ENCODE measurements at regions not wholly inside any gene's neighbourhood (a gene's known extent, or its start where the extent isn't known, plus 50 kb on each side); places are given as distances from the start of the nearest gene placed in this dataset.

- no peak for DNase-seq (ENCODE audit: low read depth, low spot score)
Measured at GRCh38 chr17:72208832-72209231, 88.0 kb downstream of the SOX9 start.

DNA sequence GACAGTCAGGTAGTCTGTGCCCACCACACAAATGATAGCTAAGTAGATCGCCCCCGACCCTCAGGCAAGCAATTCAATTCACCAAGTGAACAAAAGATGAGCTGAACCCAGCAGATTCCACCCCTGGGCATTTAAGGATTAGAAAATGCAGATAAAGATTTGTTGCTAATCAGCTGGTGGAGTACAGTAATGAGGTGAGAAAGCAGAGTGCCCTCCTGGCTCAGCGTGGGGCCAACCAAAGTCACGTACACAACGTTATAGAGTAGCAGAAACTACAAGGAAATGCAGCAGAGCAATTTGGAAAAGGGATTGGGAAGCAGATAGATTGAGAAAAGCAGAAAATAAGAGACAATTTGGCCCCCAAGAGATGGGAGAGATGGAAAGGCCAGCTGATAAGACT, 91.2 kb downstream of the SOX9 start:
- DNase-seq (ENCODE audit: low read depth, low spot score), result no peak

DNA sequence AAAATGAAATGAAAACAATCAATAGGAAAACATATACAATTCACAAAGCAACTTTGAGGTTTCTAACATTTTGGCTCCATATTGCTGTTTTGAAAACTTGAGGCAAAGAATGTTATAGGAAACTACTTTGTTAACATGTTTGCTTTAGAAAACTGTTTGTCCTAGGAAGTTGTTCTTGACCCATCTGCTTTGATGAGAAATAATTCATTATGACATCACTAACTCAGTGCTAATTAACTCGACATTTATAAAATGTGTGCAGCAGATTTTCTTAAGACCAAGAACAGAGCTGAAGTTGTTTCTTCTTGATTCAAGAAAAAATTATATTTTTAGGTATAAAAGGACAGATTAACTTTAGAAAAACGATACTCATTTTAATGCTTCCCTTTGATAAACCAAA, 94.7 kb downstream of the SOX9 start:
- no peak for DNase-seq (ENCODE audit: low read depth, low spot score)

GRCh38 chr17:72215928-72216327, 95.1 kb downstream of the SOX9 start:
- DNase-seq (ENCODE audit: low read depth, low spot score), result no peak

DNA sequence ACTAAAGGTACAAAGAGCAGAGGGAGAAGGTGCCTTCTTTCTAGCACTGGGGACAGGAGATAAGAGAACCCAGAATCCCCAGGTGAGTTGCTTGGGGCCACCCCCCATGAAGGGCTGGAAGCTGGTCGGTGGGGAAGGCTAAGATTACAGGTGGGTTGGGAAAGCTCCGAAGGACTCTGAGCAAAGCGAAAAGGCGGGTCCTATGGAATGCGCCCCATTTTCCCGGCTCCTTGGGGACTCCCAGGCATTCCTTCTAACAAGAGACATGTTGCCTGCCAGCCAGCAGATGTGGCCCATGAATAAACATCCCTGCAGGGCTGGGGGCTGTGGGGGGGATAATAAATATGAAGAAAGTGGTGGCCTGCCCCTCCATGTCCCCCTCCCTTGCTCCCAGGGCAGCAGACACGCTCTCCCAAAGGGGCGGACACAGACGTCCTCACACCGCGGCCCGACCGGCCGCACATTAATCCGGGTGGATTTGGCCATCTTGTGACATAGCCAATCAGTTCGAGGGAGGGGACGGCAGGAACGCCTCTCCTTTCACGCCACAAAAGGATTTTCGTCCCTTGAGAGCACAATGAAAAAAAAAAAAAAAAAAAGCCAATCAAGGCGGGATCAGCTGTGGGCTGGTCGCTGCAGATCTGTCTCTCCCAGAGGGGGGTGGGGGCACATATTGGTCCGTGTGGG, 98.5 kb downstream of the SOX9 start:
- DNase-seq (ENCODE audit: low read depth, low spot score), result no peak

DNA sequence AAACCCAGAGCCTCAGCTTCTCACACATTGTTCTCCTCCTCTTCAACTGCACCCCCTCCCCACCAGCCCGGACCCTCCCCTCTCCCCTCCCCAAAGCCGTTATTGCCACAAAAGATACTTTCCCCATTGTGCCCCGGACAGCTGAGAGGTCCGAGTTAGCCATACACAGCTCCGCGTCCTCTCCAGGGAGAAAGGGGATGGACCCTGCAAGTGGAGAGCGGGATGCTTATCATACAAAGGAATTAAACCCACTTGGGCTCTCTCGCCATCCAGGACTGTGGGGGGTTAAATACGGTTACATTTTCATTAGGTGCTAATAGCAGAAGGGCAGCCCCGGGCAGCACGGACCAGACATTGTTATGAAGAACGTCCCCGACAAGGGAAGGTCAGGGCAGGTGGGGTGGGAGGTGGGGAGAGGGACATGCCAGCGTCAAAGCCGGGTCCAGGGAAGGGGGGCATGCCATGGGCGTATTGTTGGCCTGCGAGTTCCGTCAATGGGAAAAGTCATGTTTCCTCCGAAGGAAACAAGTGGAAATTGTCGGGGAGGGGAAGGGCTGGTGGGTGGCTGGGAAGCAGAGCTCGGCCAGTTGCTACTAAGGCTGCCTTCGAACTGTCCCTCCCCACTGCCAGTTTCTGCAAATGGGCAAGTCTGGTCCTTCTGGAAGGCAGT, 99.1 kb downstream of the SOX9 start:
- DNase-seq (ENCODE audit: low read depth, low spot score), result no peak

GRCh38 chr17:72222661-72223380, 102.0 kb downstream of the SOX9 start:
- DNase-seq (ENCODE audit: low read depth, low spot score), result no peak

DNA sequence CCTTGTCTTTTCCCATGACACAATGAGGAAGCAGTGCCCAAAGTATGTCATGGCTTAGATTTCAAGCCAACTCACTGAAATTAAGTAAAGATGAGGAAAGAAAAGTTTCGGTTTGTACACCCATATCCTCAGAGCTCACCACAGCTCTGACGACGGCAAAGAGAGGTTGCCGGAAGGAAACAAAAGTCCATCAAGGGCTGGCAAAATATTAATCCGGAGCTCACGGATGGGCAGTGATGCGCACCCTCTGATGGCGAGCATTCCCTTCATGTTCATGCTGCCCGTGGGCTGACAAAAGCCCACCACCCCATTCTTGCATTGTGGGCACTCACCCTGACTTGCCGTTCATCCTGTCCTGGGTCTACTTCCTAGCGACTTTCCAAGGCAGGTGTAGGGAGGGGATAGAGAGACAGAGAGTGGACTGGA, 103.1 kb downstream of the SOX9 start:
- no peak for DNase-seq (ENCODE audit: low read depth, low spot score)

DNA sequence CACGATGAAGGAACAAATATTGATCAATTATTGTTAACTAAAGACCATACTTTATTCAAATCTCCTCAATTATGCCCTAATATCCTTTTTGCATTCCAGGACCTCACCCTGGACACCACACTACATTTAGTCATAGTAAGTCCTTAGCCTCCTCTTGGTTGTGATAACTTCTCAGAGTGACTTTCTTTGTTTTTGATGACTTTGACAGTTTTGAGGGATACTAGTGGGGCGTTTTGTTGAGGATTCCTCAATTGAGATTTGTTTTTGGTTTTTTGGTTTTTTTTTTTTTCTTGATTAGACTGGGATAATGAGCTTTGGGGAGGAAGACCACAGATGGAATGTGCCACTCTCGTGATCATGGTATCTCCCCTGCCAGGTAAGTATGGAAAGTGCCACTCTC, 105.5 kb downstream of the SOX9 start:
- no peak for DNase-seq (ENCODE audit: low read depth, low spot score)

DNA sequence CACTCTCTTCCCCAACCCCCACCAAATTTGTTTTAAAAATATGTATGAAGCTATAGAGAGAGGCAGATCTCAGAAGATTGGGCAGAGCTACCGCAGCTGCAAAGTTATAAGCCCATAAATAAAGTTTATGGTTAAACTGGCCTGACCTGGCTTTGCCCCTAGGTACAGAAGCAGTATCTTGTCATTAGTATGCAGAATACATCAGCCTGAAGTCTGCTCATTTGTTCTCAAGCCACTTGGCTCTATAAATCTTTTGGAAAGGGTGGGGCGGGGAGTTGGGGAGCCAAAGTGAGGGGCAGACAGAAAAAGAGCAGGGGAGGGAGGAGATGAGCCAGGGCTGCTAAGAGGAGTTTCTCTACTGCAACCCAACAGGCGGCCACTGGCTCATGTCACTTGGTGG, 113.2 kb downstream of the SOX9 start:
- no peak for DNase-seq (ENCODE audit: low read depth, low spot score)

- DNase-seq (ENCODE audit: low read depth, low spot score), result no peak
Measured at GRCh38 chr17:72234985-72235384, 114.2 kb downstream of the SOX9 start.

GRCh38 chr17:72236980-72237633, 116.3 kb downstream of the SOX9 start:
- DNase-seq (ENCODE audit: low read depth, low spot score), result no peak

GRCh38 chr17:72238157-72238673, 117.4 kb downstream of the SOX9 start:
- no peak for DNase-seq (ENCODE audit: low read depth, low spot score)

- DNase-seq (ENCODE audit: low read depth, low spot score), result no peak
Measured at GRCh38 chr17:72239548-72239947, 118.7 kb downstream of the SOX9 start.

- no peak for DNase-seq (ENCODE audit: low read depth, low spot score)
Measured at GRCh38 chr17:72240333-72240732, 119.5 kb downstream of the SOX9 start.

DNA sequence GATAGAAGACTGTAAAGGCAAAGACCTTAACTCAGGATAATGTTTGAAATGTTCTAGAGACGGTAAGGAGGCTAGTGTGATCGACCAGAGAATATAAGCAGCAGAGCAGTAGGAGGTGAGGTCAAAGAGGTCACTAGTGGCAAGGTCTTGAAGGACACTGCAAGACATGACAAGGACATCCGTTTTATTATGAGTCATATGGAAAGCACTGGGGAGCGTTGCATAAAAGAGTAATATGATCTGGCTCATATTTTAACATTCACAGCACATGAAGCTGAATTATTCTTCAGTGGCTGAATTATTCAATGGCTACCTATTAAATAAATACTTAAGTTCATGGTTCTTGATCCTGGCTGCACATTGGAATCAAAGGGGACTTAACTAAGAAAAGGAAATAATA, 123.7 kb downstream of the SOX9 start:
- no peak for DNase-seq (ENCODE audit: low read depth, low spot score)

- no peak for DNase-seq (ENCODE audit: low read depth, low spot score)
Measured at GRCh38 chr17:72244956-72245355, 124.1 kb downstream of the SOX9 start.

DNA sequence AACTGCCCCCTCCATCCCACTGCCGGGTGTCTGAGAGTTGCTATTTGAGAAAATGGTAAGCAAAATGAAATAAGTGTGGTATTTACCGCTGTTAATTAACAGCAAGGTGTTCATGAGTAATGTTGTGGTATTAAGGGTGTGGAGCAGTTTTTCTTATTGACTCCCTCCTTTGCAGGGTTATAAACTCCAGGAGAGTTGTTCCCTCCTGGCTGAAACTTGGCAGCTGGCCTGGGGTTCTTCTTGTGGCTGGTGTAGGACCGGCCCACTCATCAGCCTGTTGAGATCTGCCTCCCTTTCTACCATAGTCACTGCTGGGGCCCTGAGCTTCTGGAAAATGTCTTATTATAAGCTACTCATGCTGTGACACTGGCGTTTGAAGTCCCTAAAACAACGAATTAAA, 128.6 kb downstream of the SOX9 start:
- no peak for DNase-seq (ENCODE audit: low read depth, low spot score)

DNA sequence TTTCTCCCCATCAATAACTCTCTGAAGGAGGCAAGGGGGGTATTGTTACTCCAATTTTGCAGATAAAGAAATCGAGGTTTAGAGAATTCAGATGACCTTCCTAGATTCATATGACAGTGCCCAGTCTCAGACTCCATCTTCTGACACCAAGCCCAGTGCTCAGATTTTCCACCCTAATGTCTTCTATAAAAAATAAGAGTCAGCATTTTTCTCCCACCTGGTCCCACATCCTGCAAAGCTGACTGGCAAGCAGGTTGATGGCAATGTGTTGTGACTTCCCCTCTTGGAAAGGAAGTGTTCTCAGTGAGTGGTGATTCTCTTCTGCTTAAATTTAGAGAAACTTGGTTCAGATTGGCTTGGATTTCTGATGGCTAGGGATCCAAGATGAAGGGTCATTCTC, 129.4 kb downstream of the SOX9 start:
- DNase-seq (ENCODE audit: low read depth, low spot score), result no peak

- DNase-seq (ENCODE audit: low read depth, low spot score), result no peak
Measured at GRCh38 chr17:72253597-72253996, 132.8 kb downstream of the SOX9 start.

DNA sequence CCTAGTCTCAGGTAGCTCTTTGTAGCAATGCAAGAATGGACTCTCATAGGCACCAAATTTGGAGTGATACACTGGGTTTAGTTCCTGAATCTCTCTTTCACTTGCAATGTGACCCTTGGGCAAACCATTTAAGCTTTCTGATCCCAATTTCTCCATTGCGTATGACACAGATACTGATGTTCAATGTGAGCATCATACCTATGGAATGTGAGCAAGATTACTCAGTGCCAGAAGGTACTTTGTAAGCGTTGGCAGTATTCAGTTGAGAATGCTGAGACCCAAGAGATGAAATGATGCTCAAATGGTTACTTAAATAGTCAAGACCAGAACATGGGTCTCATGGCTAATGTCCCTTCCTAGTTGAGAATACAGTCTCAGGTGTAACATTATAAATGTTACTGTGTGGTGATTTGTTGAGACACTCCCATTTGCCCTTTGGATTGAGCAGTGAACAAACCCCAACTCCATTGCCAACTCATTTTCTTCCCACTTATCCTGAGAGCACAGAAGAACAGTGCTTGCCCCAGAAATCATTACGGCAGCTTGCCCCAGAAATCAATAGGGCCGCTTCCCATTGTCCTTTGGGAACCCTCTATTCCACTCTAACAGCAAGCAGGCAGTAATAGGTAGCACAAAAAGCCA, 134.1 kb downstream of the SOX9 start:
- no peak for DNase-seq (ENCODE audit: low read depth, low spot score)

Data from pulmonary artery endothelial cell (primary cell).